GM12865 (cell line): ENCODE measurements at regions not wholly inside any gene's neighbourhood (a gene's known extent, or its start where the extent isn't known, plus 50 kb on each side); places are given as distances from the start of the nearest gene placed in this dataset.
A peak's percentile ranks its signal among the peaks of the same experiment; 100 is the strongest.
"Not testable (repeated sequence)": the region's sequence is repeated elsewhere in the genome, so short reads cannot be mapped to it uniquely, and the experiment has no call there.

Experiments used
- DNase-seq: peaks from one replicate; pipeline ENCODE4 v3.0.0; 2010; ENCODE audit warnings: low read depth
- H3K4me3 ChIP-seq: 2 replicates; pipeline ENCODE4 v1.5.1; 2011; ENCODE audit warnings: mild to moderate bottlenecking, low read depth, low read length, control low read depth
- TF ChIP-seq, protein P1 (sequence below): IDR thresholded peaks from 2 replicates; pipeline ENCODE4 v1.5.1; 2011; ENCODE audit warnings: low read length, control low read depth, low read depth, inconsistent platforms; ENCODE audit not compliant: insufficient read depth; ENCODE audit errors: missing control alignments

DNA sequence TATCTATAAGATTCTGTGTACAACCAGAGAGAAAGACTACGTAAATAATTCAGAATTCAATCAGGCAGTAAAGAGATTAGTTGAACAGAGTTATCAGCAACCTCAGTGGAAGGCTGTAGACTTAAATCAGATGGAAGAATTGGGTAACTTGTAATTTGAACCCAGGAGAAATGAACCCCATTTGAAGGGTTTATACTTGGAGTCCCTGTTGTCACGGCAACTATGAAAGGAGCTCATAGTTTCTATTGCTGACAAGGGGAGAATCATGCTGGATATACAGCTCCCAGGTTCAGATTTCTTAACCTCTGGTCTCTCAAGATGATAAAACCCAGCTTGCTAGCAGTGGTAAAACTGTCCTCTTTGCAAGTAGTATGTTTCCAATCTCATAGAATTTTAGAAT, 54.4 kb upstream of the BMP4 start:
- TF ChIP-seq, protein P1, sequence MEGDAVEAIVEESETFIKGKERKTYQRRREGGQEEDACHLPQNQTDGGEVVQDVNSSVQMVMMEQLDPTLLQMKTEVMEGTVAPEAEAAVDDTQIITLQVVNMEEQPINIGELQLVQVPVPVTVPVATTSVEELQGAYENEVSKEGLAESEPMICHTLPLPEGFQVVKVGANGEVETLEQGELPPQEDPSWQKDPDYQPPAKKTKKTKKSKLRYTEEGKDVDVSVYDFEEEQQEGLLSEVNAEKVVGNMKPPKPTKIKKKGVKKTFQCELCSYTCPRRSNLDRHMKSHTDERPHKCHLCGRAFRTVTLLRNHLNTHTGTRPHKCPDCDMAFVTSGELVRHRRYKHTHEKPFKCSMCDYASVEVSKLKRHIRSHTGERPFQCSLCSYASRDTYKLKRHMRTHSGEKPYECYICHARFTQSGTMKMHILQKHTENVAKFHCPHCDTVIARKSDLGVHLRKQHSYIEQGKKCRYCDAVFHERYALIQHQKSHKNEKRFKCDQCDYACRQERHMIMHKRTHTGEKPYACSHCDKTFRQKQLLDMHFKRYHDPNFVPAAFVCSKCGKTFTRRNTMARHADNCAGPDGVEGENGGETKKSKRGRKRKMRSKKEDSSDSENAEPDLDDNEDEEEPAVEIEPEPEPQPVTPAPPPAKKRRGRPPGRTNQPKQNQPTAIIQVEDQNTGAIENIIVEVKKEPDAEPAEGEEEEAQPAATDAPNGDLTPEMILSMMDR: no peak
- no peak for DNase-seq

DNA sequence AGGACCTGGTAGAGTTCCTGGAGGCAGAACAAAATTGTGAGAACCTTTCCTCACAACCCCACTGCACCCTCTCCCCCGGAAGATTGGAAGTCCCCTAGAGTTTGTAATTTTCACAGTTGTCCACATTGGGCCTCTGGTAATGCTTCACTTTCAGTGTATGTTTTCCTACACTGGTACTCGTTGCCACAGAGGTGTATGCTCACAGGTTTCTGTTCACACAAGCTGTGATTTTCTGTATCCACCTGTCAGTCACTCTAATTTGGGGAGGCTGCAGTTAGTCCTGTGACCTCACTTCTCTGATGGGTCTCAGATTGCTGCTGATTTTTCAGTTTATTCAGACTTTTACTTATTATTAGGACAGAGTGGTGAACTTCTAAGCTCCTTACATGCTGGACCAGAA, 66.4 kb upstream of the BMP4 start:
- TF ChIP-seq, protein P1: no peak
- no peak overlapping the region for H3K4me3 ChIP-seq
- DNase-seq: peak; percentile 86

More for the DNA sequence above, 54.4 kb upstream of the BMP4 start:
- H3K4me3 ChIP-seq: no peak overlapping the region

GRCh38 chr14:54025661-54026060, 69.0 kb upstream of the BMP4 start:
- TF ChIP-seq, protein P1: no peak
- no peak overlapping the region for H3K4me3 ChIP-seq
- DNase-seq: peak; percentile 36

DNA sequence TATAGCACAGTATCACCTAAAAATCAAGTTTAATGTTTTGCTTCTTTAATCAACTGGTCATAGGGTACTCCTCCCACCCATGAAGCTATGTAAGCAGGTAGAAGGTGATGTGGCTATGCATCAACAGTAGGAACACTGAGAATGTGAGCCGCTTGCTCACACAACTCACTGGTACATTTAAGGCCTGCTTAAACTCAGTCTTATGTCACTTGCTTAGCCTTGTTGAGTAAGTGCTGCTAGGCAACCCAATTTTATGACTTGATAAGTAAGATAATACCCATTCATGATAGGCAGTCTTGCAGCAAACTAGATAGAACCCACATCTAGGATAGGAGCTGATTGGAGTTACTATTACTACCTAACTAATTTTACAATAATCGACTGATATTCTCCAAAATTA, 70.0 kb upstream of the BMP4 start:
- TF ChIP-seq, protein P1: no peak
- DNase-seq: no peak

GRCh38 chr14:54030996-54031395, 74.4 kb upstream of the BMP4 start:
- not testable (repeated sequence) for DNase-seq, H3K4me3 ChIP-seq

More for the DNA sequence above, 70.0 kb upstream of the BMP4 start:
- no peak overlapping the region for H3K4me3 ChIP-seq

- DNase-seq, H3K4me3 ChIP-seq: not testable (repeated sequence)
These were observed 76.7 kb upstream of the BMP4 start for GRCh38 chr14:54033285-54033684.

- H3K4me3 ChIP-seq: no peak overlapping the region
- TF ChIP-seq, protein P1: no peak
- DNase-seq: no peak
These were observed 82.1 kb upstream of the BMP4 start for GRCh38 chr14:54038724-54039123.

DNA sequence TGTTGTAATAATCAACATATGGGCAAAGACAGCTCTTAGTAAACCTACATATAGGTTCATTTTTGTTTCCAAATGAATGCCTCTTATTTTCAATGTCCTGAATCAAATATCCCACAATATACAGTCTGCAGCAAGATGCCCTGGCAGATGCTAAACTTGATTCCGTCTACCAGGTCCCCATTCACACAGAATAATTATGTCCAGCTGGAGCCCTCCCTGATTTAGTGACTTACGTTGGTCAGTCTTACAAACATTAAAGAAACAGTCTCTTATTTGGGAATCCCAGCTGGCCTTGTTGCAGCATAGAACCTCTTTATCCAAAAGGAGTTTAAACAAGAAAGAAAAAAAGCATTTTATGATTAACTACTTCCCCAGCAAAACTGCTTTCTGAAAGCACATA, 82.7 kb upstream of the BMP4 start:
- DNase-seq: no peak
- TF ChIP-seq, protein P1: no peak
- no peak overlapping the region for H3K4me3 ChIP-seq
